Breast epithelium (tissue), 3 donors: ENCODE measurements at regions not wholly inside any gene's neighbourhood (a gene's known extent, or its start where the extent isn't known, plus 50 kb on each side); places are given as distances from the start of the nearest gene placed in this dataset.

ENCODE experiments used
- POLR2A ChIP-seq: fragments of 450-650 bp; IDR thresholded peaks from one replicate; pipeline ENCODE4 v1.6.1; 2016; ENCODE audit warnings: antibody characterized with exemption, mild to moderate bottlenecking, moderate library complexity
- POLR2AphosphoS5 ChIP-seq, 3 donors: sonication (generic); formaldehyde crosslinking; IDR thresholded peaks; one replicate each; pipeline ENCODE4 v1.6.1; 2017; ENCODE audit warnings: antibody characterized with exemption in 3 of 3
- TF ChIP-seq, protein P1 (sequence below), 3 donors: fragments of 450-650 bp; IDR thresholded peaks; one replicate each; pipeline ENCODE4 v1.5.1; 2016 to 2017; ENCODE audit warnings: antibody characterized with exemption in 3 of 3, mild to moderate bottlenecking in 3 of 3, moderate library complexity in 3 of 3

DNA sequence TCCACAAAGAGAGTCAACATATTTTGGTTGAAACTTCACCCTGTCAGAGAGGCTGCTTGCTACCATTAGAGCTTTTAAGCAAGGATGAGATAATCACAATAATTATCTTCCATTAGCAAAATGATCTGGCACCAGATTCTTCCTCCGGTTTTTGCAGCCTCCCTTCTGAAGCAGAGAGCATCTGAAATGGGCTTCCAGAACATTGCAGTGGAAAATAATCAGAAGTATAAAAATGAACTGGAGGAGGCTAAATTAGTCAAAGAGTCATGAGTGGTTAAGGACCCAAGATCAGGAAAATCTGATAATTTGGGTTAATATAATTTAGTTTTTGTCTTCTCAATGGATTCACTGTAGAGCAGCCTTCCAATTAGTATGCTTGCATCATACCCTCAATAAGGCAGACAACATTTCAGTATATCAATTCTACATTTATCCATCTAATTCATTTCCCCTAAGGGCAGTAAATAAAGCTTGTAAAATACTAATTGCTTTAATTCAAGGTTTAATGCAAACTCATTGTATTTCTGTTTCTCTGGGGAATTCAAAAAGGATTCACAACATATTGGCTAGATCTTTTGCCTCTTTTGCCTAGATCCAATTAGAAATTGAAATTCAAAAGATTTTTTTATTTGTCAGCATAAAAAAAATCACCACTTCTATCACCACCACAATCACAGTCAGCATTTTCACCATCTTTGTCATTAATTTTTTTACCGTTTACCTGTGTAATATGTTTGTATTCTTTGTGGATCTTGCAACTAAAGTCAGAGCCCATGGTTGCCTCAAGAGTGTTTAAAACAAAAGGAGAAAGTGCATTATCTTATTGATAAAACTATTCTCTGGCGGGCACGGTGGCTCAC lies 537.2 kb upstream of the DCC start:
- TF ChIP-seq, protein P1, sequence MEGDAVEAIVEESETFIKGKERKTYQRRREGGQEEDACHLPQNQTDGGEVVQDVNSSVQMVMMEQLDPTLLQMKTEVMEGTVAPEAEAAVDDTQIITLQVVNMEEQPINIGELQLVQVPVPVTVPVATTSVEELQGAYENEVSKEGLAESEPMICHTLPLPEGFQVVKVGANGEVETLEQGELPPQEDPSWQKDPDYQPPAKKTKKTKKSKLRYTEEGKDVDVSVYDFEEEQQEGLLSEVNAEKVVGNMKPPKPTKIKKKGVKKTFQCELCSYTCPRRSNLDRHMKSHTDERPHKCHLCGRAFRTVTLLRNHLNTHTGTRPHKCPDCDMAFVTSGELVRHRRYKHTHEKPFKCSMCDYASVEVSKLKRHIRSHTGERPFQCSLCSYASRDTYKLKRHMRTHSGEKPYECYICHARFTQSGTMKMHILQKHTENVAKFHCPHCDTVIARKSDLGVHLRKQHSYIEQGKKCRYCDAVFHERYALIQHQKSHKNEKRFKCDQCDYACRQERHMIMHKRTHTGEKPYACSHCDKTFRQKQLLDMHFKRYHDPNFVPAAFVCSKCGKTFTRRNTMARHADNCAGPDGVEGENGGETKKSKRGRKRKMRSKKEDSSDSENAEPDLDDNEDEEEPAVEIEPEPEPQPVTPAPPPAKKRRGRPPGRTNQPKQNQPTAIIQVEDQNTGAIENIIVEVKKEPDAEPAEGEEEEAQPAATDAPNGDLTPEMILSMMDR (IDR thresholded peaks at IDR 0.05), result no peak
- TF ChIP-seq POLR2A, result no peak
- TF ChIP-seq POLR2AphosphoS5 (IDR thresholded peaks at IDR 0.05), result no peak
